Adrenal gland (tissue), 5 donors: ENCODE measurements at regions not wholly inside any gene's neighbourhood (a gene's known extent, or its start where the extent isn't known, plus 50 kb on each side); places are given as distances from the start of the nearest gene placed in this dataset.

Experiments used
- CTCF ChIP-seq, 6 experiments: fragments of 450-650 bp in 4 of 6; fragments of 200-600 bp in 2 of 6; sonication (generic) in 1 of 6; IDR thresholded peaks; 1 replicate in 5 of 6; 2 replicates in 1 of 6; pipeline versions ENCODE4 v1.5.1 to v1.8.0; 2016 to 2021; ENCODE audit warnings: antibody characterized with exemption in 6 of 6, mild to moderate bottlenecking in 2 of 6, moderate library complexity in 1 of 6
- POLR2A ChIP-seq, 2 donors: fragments of 450-650 bp; IDR thresholded peaks; one replicate each; pipeline ENCODE4 v1.6.1; 2017; ENCODE audit warnings: antibody characterized with exemption in 2 of 2, mild to moderate bottlenecking in 2 of 2, moderate library complexity in 1 of 2
- donor health status: DM: no; HTN: no; CAD: no.

DNA sequence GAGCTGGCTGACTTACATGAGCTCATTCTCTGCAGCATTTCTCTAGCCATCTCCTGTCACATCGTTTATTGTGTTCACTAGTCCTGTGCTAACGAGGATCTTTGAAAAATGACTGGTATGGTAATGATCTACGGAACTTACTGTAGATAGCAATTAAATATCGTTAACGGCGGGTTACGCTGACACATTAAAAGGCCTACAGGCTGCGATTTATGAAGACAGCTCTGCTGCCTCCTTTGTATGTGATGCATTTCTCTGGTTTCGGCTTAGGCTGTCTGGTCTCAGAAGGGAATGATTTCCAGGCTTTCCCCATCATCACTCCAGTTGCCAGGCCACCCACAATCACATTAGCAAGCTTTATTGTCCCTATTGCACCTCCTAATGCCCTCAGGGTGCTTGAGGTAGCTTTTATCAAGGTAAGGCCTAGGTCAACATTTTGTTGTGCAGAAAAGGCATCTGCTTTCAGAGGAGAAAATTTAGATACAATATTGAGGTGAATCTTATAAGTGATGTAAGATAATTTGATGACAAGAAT is 284.4 kb downstream of the SOX11 start:
- TF ChIP-seq CTCF (IDR thresholded peaks at IDR 0.05): no peak
- no peak for TF ChIP-seq POLR2A (IDR thresholded peaks at IDR 0.05)
